ENCODE measurements at regions not wholly inside any gene's neighbourhood (a gene's known extent, or its start where the extent isn't known, plus 50 kb on each side); places are given as distances from the start of the nearest gene placed in this dataset.

GRCh38 chr4:115906428-115906827, 793.0 kb upstream of the NDST4 start:
- H3K18ac ChIP-seq (ENCODE audit: insufficient read length, low read depth, low read length) = no peak overlapping the region
- H3K79me2 ChIP-seq (ENCODE audit: insufficient read depth, low read length) = no peaks in the 10 kb centered on the region
- no peak overlapping the region for H2BK5ac ChIP-seq (ENCODE audit: insufficient read length, low read length)
- no peaks in the 10 kb centered on the region for H3K4me1 ChIP-seq (ENCODE audit: insufficient read depth, low read length)
- no peak for DNase-seq
- no peaks in the 10 kb centered on the region for H4K20me1 ChIP-seq (ENCODE audit: control insufficient read depth, insufficient read depth, insufficient read length)
- H4K8ac ChIP-seq (replicated peaks; ENCODE audit: insufficient read length, low read depth, low read length) = no peak overlapping the region
- no peak overlapping the region for H3K27ac ChIP-seq (ENCODE audit: insufficient read length, low read depth, low read length)
- H2BK12ac ChIP-seq (ENCODE audit: insufficient read length, low read depth, low read length) = no peak overlapping the region
- peak; percentile 41 for TF ChIP-seq CTCF (conservative IDR thresholded peaks at IDR 0.05)
- H2AK5ac ChIP-seq (ENCODE audit: insufficient read length, low read length) = no peak overlapping the region
- no peak overlapping the region for H3K4me2 ChIP-seq (ENCODE audit: insufficient read depth, insufficient read length, low read length)
- no peak overlapping the region for H3K14ac ChIP-seq (ENCODE audit: insufficient read depth, low read length)
- H3K79me1 ChIP-seq (ENCODE audit: insufficient read depth, low read depth, low read length, poor library complexity, severe bottlenecking) = no peaks in the 10 kb centered on the region
- Mint-ChIP-seq H3K4me3 (no peak overlapping the region), H3K4me1 (no peaks in the 10 kb centered on the region), H3K9me3 (peaks cover 15 to 20% of the 10 kb centered on the region in 2 experiments; a peak in 4 of 5 replicates), H3K27me3 (ENCODE audit: low read depth) (no peaks in the 10 kb centered on the region), H3K27ac (no peak overlapping the region), H3K36me3 (ENCODE audit: insufficient read depth in 1 of 3, low read depth in 3 of 3) (peaks cover 5 to 25% (median 21%) of the 10 kb centered on the region in 3 experiments; a peak in 6 of 7 replicates)
- H2AFZ ChIP-seq (ENCODE audit: low read length) = no peak overlapping the region
- no CpG with 5 or more reads among the region's 2 CpGs for WGBS (ENCODE audit: extremely low coverage, insufficient read length, low lambda C conversion rate)
- no peaks in the 10 kb centered on the region for H3K9me3 ChIP-seq (ENCODE audit: control insufficient read depth, low read depth, low read length)
- no peak overlapping the region for H4K5ac ChIP-seq (ENCODE audit: insufficient read length, low read depth, low read length)
- H3K23me2 ChIP-seq (ENCODE audit: insufficient read length, low read depth, low read length, poor library complexity, severe bottlenecking) = no peaks in the 10 kb centered on the region
- no peak overlapping the region for H2BK120ac ChIP-seq (ENCODE audit: low read depth, low read length, poor library complexity, severe bottlenecking)
- H2BK20ac ChIP-seq (ENCODE audit: low read depth, low read length, poor library complexity, severe bottlenecking) = no peak overlapping the region
- H3K56ac ChIP-seq (ENCODE audit: insufficient read length, low read depth, low read length) = no peak overlapping the region
- no peaks in the 10 kb centered on the region for H3K27me3 ChIP-seq (ENCODE audit: insufficient read depth, low read length)
- H3K23ac ChIP-seq (ENCODE audit: insufficient read length, low read depth, low read length) = no peak overlapping the region
- H4K91ac ChIP-seq (ENCODE audit: insufficient read length, low read depth, low read length) = no peak overlapping the region
- H3K4ac ChIP-seq (ENCODE audit: low read depth, low read length) = no peak overlapping the region
- H3K9ac ChIP-seq (ENCODE audit: extremely low read depth, insufficient read length, low read length) = no peak overlapping the region
- H2BK15ac ChIP-seq (ENCODE audit: low read depth, low read length) = no peak overlapping the region
- H3T11ph ChIP-seq (ENCODE audit: low read length) = no peak overlapping the region
